Activated naive CD4-positive, alpha-beta T cell treated with anti-CD3 and anti-CD28 coated beads, Interleukin-2, amount 50 U/mL, for 24 hours (primary cell): ENCODE measurements at regions not wholly inside any gene's neighbourhood (a gene's known extent, or its start where the extent isn't known, plus 50 kb on each side); places are given as distances from the start of the nearest gene placed in this dataset.

Source experiments
- H3K27ac Mint-ChIP-seq: one replicate; pipeline ENCODE4 v1.8.0; 2021; ENCODE audit warnings: mild to moderate bottlenecking, mixed read lengths
- H3K27me3 Mint-ChIP-seq: one replicate; pipeline ENCODE4 v1.8.0; 2021; ENCODE audit warnings: mixed read lengths
- H3K36me3 Mint-ChIP-seq: one replicate; pipeline ENCODE4 v1.8.0; 2021; ENCODE audit warnings: mixed read lengths
- H3K4me1 Mint-ChIP-seq: one replicate; pipeline ENCODE4 v1.8.0; 2021; ENCODE audit warnings: mixed read lengths
- H3K4me3 Mint-ChIP-seq: one replicate; pipeline ENCODE4 v1.8.0; 2021; ENCODE audit warnings: mild to moderate bottlenecking, mixed read lengths
- H3K9me3 Mint-ChIP-seq: one replicate; pipeline ENCODE4 v1.8.0; 2021; ENCODE audit warnings: mixed read lengths

- Mint-ChIP-seq H3K4me1 (no peaks in the 10 kb centered on the region), H3K27me3 (no peaks in the 10 kb centered on the region), H3K36me3 (no peaks in the 10 kb centered on the region), H3K4me3 (no peak overlapping the region), H3K27ac (no peak overlapping the region), H3K9me3 (no peaks in the 10 kb centered on the region)
Measured at GRCh38 chr12:17695495-17695894, 394.5 kb downstream of the RERGL start.

DNA sequence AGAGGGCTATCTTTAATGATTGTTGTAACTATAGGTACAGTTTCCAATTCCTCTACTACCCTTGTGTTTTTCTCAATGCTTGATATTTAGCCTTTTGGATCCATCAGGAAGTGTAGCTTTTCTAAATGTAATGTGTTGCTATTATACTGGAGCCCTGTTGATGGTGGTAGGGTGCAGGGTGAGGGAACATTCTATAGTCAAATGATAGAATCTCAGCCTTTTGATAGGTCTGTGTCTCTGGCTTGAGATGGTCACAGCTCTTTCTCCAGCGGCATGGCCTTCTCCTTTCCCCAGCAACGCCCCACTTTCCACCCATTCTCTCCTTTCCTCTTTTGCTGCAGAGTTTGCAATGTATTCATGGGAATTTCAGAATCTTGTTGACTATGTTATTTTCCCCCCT, 398.6 kb downstream of the RERGL start:
- Mint-ChIP-seq H3K9me3 (peaks cover under 1% of the 10 kb centered on the region), H3K4me1 (no peaks in the 10 kb centered on the region), H3K27me3 (no peaks in the 10 kb centered on the region), H3K36me3 (no peaks in the 10 kb centered on the region), H3K27ac (no peak overlapping the region), H3K4me3 (no peak overlapping the region)

GRCh38 chr12:17680220-17680619, 409.8 kb downstream of the RERGL start:
- Mint-ChIP-seq H3K27ac (no peak overlapping the region), H3K4me3 (no peak overlapping the region), H3K36me3 (no peaks in the 10 kb centered on the region), H3K4me1 (no peaks in the 10 kb centered on the region), H3K9me3 (no peaks in the 10 kb centered on the region), H3K27me3 (no peaks in the 10 kb centered on the region)

GRCh38 chr12:17666641-17667324, 423.2 kb downstream of the RERGL start:
- Mint-ChIP-seq H3K27me3 (no peaks in the 10 kb centered on the region), H3K36me3 (no peaks in the 10 kb centered on the region), H3K27ac (no peak overlapping the region), H3K4me3 (no peak overlapping the region), H3K9me3 (no peaks in the 10 kb centered on the region), H3K4me1 (no peaks in the 10 kb centered on the region)

GRCh38 chr12:17665839-17666238, 424.2 kb downstream of the RERGL start:
- no peak overlapping the region for H3K27ac Mint-ChIP-seq
- no peaks in the 10 kb centered on the region for H3K36me3 Mint-ChIP-seq
- H3K27me3 Mint-ChIP-seq = no peaks in the 10 kb centered on the region
- H3K9me3 Mint-ChIP-seq = no peaks in the 10 kb centered on the region
- no peak overlapping the region for H3K4me3 Mint-ChIP-seq
- H3K4me1 Mint-ChIP-seq = no peaks in the 10 kb centered on the region

- Mint-ChIP-seq H3K36me3 (no peaks in the 10 kb centered on the region), H3K4me3 (no peak overlapping the region), H3K9me3 (peaks cover 10% of the 10 kb centered on the region), H3K4me1 (no peaks in the 10 kb centered on the region), H3K27ac (no peak overlapping the region), H3K27me3 (no peaks in the 10 kb centered on the region)
Measured at GRCh38 chr12:17661250-17661649, 428.7 kb downstream of the RERGL start.

GRCh38 chr12:17652436-17652835, 437.6 kb downstream of the RERGL start:
- Mint-ChIP-seq H3K27me3 (no peaks in the 10 kb centered on the region), H3K9me3 (no peaks in the 10 kb centered on the region), H3K27ac (no peak overlapping the region), H3K36me3 (no peaks in the 10 kb centered on the region), H3K4me3 (no peak overlapping the region), H3K4me1 (no peaks in the 10 kb centered on the region)

GRCh38 chr12:17642340-17642650, 447.7 kb downstream of the RERGL start:
- no peaks in the 10 kb centered on the region for H3K36me3 Mint-ChIP-seq
- H3K4me3 Mint-ChIP-seq = no peak overlapping the region
- H3K27me3 Mint-ChIP-seq = peaks cover 1% of the 10 kb centered on the region
- H3K27ac Mint-ChIP-seq = no peak overlapping the region
- no peaks in the 10 kb centered on the region for H3K9me3 Mint-ChIP-seq
- peaks cover 6% of the 10 kb centered on the region for H3K4me1 Mint-ChIP-seq

- Mint-ChIP-seq H3K36me3 (no peaks in the 10 kb centered on the region), H3K4me1 (peaks cover 6% of the 10 kb centered on the region), H3K4me3 (no peak overlapping the region)
Measured at GRCh38 chr12:17640615-17641014, 449.4 kb downstream of the RERGL start.

GRCh38 chr12:17618831-17619230, 471.2 kb downstream of the RERGL start:
- Mint-ChIP-seq H3K9me3 (peaks cover 8% of the 10 kb centered on the region), H3K4me1 (no peaks in the 10 kb centered on the region), H3K4me3 (no peak overlapping the region), H3K27ac (no peak overlapping the region), H3K27me3 (no peaks in the 10 kb centered on the region), H3K36me3 (no peaks in the 10 kb centered on the region)

More at GRCh38 chr12:17640615-17641014, 449.4 kb downstream of the RERGL start:
- peaks cover 1% of the 10 kb centered on the region for H3K27me3 Mint-ChIP-seq
- no peak overlapping the region for H3K27ac Mint-ChIP-seq
- H3K9me3 Mint-ChIP-seq = no peaks in the 10 kb centered on the region

GRCh38 chr12:17609701-17610100, 480.3 kb downstream of the RERGL start:
- no peaks in the 10 kb centered on the region for H3K4me1 Mint-ChIP-seq
- H3K9me3 Mint-ChIP-seq = no peaks in the 10 kb centered on the region
- no peak overlapping the region for H3K4me3 Mint-ChIP-seq
- no peak overlapping the region for H3K27ac Mint-ChIP-seq
- no peaks in the 10 kb centered on the region for H3K27me3 Mint-ChIP-seq
- H3K36me3 Mint-ChIP-seq = no peaks in the 10 kb centered on the region

DNA sequence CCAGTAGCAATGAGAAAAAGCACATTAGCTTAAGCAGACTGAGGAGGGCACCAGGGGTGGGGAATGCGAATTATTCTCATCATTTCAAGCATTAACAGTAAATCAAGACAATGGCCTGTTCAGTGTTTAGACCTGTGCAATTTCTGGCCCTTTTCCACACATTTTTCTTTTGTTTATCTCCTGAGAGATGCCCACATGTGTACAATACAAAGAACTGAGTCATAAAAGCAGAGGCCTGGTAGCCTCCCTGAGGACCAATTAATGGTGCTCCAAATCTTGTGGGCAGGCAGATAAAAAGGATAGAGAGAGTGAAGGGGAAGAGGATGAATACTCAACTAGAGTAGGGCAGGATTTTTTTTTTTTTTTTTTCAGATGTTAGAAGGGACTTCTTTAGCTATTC, 480.8 kb downstream of the RERGL start:
- no peaks in the 10 kb centered on the region for H3K27me3 Mint-ChIP-seq
- no peaks in the 10 kb centered on the region for H3K36me3 Mint-ChIP-seq
- H3K4me1 Mint-ChIP-seq = no peaks in the 10 kb centered on the region
- no peaks in the 10 kb centered on the region for H3K9me3 Mint-ChIP-seq
- H3K4me3 Mint-ChIP-seq = no peak overlapping the region
- H3K27ac Mint-ChIP-seq = no peak overlapping the region

DNA sequence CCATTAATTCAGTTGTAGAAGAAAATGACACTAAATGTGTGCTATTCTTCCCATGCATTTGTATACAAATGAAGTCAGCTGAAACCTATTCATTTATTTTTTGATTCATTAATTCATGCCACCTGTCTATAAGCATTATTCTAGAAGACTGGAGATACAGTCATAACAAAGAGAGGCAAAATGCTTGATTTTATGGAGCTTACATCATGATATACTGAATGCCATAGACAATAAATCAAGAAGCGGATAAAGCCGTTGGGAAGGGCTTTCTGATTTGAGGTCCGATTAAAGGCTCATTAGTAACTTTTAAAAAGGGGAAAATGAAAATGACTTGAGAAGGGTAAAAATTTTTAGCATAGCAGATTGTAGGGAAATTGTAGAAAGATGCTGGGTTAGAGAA, 494.9 kb downstream of the RERGL start:
- no peak overlapping the region for H3K27ac Mint-ChIP-seq
- peaks cover 5% of the 10 kb centered on the region for H3K9me3 Mint-ChIP-seq
- H3K4me3 Mint-ChIP-seq = no peak overlapping the region
- no peaks in the 10 kb centered on the region for H3K27me3 Mint-ChIP-seq
- no peaks in the 10 kb centered on the region for H3K4me1 Mint-ChIP-seq
- H3K36me3 Mint-ChIP-seq = no peaks in the 10 kb centered on the region

DNA sequence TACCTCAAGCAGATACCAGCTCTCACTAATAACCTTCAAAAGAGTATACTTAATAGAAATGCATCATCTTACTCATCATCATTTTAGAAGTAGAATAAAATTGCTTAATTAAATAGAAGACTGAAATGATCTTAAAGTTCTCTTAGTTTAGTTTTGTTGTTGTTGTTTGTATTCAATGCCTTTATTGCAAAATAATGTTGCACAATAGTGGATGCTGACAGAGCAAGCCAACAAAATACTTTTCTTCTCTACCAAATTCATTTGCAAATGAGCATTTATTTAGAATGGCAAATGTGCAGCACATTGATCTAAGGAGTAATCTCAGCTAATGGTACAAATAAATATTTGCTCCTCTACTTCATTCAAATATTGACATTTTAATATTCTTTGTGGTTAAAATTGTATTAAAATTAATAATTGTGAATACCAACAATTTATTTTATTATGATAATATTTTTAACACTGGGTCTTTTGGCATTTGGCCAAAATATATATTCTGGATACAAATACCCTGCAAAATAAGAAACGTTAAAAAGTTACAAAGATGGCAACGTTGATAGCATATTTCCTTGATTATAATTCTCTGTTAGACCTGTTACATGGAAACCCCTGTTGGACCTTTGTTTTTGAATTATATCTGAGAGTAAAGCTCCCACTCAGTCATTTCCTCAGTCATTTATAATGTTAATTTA, 496.1 kb downstream of the RERGL start:
- H3K9me3 Mint-ChIP-seq = peaks cover 5% of the 10 kb centered on the region
- no peaks in the 10 kb centered on the region for H3K36me3 Mint-ChIP-seq
- H3K4me1 Mint-ChIP-seq = no peaks in the 10 kb centered on the region
- H3K27ac Mint-ChIP-seq = no peak overlapping the region
- H3K27me3 Mint-ChIP-seq = no peaks in the 10 kb centered on the region
- no peak overlapping the region for H3K4me3 Mint-ChIP-seq

DNA sequence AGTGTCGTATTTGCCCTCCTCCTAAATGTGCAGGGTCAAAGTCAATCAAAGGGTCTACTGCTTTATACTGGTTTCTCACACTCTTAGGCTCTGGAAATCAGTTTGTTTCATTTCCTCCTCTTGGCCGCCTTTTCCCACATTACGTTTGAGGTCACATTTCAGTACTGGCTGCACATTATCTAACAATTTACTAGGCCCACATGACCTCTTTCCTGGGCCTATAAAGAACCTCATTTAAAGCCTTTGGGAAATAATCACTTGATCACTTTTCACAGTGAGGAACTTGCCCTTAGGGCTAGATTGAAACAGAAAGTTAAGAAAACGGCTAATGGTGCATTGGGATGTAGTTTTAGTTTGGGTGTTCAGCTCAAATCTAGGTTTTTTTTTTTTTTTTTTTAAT, 497.5 kb downstream of the RERGL start:
- peaks cover 5% of the 10 kb centered on the region for H3K9me3 Mint-ChIP-seq
- H3K4me1 Mint-ChIP-seq = no peaks in the 10 kb centered on the region
- H3K27me3 Mint-ChIP-seq = no peaks in the 10 kb centered on the region
- H3K36me3 Mint-ChIP-seq = no peaks in the 10 kb centered on the region
- H3K27ac Mint-ChIP-seq = peak overlapping the region; percentile 36
- no peak overlapping the region for H3K4me3 Mint-ChIP-seq

- Mint-ChIP-seq H3K27ac (no peak overlapping the region), H3K4me3 (no peak overlapping the region), H3K27me3 (no peaks in the 10 kb centered on the region), H3K36me3 (no peaks in the 10 kb centered on the region), H3K4me1 (no peaks in the 10 kb centered on the region), H3K9me3 (no peaks in the 10 kb centered on the region)
Measured at GRCh38 chr12:17591005-17591681, 498.9 kb downstream of the RERGL start.
